ENCODE measurements at regions not wholly inside any gene's neighbourhood (a gene's known extent, or its start where the extent isn't known, plus 50 kb on each side); places are given as distances from the start of the nearest gene placed in this dataset.
"Not testable (repeated sequence)": the region's sequence is repeated elsewhere in the genome, so short reads cannot be mapped to it uniquely, and the experiment has no call there.

DNA sequence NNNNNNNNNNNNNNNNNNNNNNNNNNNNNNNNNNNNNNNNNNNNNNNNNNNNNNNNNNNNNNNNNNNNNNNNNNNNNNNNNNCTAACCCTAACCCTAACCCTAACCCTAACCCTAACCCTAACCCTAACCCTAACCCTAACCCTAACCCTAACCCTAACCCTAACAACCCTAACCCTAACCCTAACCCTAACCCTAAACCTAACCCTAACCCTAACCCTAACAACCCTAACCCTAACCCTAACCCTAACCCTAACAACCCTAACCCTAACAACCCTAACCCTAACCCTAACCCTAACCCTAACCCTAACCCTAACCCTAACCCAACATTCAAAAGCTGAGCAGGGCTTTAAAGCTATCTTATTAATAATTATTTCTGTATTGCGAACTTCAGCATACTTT lies 182.5 kb upstream of the FAM20C start:
- not testable (repeated sequence) for H3K9me3 ChIP-seq; H3K27ac ChIP-seq; H3K4me3 ChIP-seq (ENCODE audit: low read depth in 1 of 2, low read length in 1 of 2); H3K36me3 ChIP-seq; H3K27me3 ChIP-seq; H3K4me1 ChIP-seq (ENCODE audit: control insufficient read depth in 1 of 2, insufficient read depth in 1 of 2, low read depth in 1 of 2, low read length in 1 of 2)

DNA sequence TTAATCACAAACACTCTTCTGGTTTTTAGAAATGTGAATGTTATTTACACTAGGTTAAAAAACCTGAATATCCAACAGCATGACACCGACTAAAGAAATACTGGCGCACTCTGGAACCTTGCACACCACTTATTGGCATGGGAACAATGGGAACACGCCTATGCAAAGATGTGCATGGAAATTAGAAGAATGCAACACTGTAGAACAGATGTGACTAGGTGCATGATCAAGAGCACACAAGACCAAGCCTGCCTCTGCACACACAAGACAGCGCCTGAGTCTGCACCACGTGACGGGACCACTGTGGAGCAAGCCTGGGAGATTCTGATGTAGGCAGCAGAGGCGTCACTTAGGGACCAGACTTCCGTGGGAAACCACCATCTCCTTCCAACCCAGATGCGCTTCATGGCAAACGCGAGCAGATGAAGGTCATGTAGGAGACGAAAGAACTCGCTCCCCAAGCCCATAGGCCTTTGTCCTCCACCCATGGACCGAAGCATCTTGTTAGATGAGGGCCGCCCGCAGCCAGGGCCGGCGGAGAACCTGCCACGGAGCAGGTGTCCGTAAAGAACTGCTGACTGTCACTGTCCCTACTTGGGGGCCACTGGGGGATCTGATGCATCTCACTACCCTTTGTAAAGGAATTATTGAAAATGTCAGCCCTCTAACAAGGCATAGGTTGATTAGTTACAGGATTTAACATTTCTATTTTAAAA lies 159.6 kb upstream of the FAM20C start:
- H3K4me1 ChIP-seq (ENCODE audit: control insufficient read depth in 1 of 2, insufficient read depth in 1 of 2, low read depth in 1 of 2, low read length in 1 of 2); H3K36me3 ChIP-seq; H3K4me3 ChIP-seq (ENCODE audit: low read depth in 1 of 2, low read length in 1 of 2); H3K27ac ChIP-seq; H3K27me3 ChIP-seq; H3K9me3 ChIP-seq: not testable (repeated sequence)

DNA sequence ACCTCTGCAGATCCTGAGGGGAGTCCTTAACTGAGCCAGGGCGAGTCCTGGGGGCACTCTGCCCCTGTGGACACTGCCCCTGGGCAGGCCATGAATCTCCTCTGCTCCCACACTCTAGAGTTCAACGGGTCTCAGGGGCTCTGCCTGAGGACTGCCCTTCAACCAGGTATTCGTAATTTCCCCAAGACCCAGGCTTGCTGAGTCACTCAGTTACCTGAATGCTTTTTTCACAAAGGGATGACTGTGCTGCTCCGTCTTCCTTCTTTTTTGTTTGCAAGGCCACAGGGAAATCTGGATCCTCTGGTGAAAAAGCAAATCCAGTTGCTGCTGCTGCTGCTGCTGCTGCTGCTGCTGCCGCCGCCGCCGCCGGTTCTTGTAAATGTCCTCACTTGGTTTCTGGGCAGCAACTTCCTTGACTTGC lies 157.2 kb upstream of the FAM20C start:
- peak overlapping the region; percentile 67 for H3K4me3 ChIP-seq (ENCODE audit: low read depth in 1 of 2, low read length in 1 of 2)
- not testable (repeated sequence) for H3K9me3 ChIP-seq, H3K36me3 ChIP-seq, H3K27me3 ChIP-seq
- H3K27ac ChIP-seq = peak overlapping the region; percentile 89
- peaks cover 6 to 11% of the 10 kb centered on the region in 2 experiments for H3K4me1 ChIP-seq (ENCODE audit: control insufficient read depth in 1 of 2, insufficient read depth in 1 of 2, low read depth in 1 of 2, low read length in 1 of 2)

DNA sequence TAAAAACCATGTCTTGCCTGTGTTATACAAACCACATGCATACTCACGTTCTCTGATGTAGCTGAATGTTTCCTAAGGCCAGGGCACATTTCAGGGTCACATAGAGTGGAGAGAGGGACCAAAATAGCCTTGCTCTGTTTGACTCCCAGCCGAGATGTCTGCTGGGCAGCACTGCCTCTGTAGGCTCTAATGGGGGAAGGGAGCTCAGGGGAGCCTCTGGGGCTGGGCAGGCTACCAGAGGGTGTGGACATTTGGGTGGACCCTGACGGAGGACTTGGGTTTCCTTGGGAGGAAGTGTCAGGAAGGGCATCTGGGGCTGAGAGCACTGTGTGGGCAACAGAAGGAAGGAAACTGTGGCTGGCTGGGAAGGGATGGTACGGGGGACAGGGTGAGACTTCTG lies 155.8 kb upstream of the FAM20C start:
- not testable (repeated sequence) for H3K9me3 ChIP-seq, H3K36me3 ChIP-seq, H3K27me3 ChIP-seq
- H3K27ac ChIP-seq = peak overlapping the region; percentile 84
- H3K4me3 ChIP-seq (ENCODE audit: low read depth in 1 of 2, low read length in 1 of 2) = peak overlapping the region in 1 of 2 experiments; percentile 34
- H3K4me1 ChIP-seq (ENCODE audit: control insufficient read depth in 1 of 2, insufficient read depth in 1 of 2, low read depth in 1 of 2, low read length in 1 of 2) = peaks cover 20 to 22% of the 10 kb centered on the region in 2 experiments

DNA sequence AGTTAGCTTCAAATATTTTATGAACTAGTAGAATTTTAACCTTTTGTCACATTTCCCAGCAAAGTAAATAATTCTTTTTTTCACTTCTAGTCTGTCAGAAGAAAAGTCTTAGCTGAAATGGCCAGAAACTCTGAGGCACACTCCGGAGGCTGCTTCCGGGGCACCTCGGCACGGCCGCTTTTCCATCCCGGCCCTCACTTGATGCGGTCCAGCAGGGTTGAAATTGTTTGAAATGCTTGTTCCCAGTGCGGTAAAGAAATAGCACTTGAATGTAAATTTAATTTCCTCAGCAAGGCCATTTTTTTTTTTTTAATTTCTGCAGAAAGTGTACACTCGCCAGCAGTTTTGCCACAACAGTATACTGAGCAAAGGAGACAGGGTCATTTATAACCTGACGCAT lies 154.7 kb upstream of the FAM20C start:
- not testable (repeated sequence) for H3K9me3 ChIP-seq, H3K27me3 ChIP-seq, H3K36me3 ChIP-seq
- Histone ChIP-seq H3K4me1 (ENCODE audit: control insufficient read depth in 1 of 2, insufficient read depth in 1 of 2, low read depth in 1 of 2, low read length in 1 of 2) (peaks cover 26 to 27% of the 10 kb centered on the region in 2 experiments), H3K27ac (peak overlapping the region; percentile 84), H3K4me3 (ENCODE audit: low read depth in 1 of 2, low read length in 1 of 2) (peak overlapping the region in 1 of 2 experiments; percentile 44)

DNA sequence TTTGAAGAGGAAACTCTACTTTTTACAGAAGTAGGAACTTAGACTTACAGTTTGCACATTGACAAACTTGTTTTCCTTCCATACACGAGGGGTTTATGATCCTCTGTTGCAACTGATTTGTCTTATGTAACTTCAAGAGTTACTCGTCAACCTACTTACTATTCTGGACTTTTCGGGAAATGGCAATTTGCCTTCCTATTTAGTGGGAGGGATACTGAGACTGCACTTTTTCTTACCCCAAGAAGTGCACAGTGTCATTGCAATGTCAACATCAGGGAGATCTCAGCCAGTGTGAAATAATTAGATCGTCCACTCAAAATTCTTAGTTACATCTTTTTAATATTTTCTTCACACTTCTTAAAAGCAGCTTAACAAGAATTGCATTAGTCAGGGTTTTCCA lies 153.9 kb upstream of the FAM20C start:
- H3K27ac ChIP-seq = peak overlapping the region; percentile 84
- H3K36me3 ChIP-seq; H3K4me3 ChIP-seq (ENCODE audit: low read depth in 1 of 2, low read length in 1 of 2); H3K9me3 ChIP-seq; H3K27me3 ChIP-seq: not testable (repeated sequence)
- peaks cover 26 to 27% of the 10 kb centered on the region in 2 experiments for H3K4me1 ChIP-seq (ENCODE audit: control insufficient read depth in 1 of 2, insufficient read depth in 1 of 2, low read depth in 1 of 2, low read length in 1 of 2)

DNA sequence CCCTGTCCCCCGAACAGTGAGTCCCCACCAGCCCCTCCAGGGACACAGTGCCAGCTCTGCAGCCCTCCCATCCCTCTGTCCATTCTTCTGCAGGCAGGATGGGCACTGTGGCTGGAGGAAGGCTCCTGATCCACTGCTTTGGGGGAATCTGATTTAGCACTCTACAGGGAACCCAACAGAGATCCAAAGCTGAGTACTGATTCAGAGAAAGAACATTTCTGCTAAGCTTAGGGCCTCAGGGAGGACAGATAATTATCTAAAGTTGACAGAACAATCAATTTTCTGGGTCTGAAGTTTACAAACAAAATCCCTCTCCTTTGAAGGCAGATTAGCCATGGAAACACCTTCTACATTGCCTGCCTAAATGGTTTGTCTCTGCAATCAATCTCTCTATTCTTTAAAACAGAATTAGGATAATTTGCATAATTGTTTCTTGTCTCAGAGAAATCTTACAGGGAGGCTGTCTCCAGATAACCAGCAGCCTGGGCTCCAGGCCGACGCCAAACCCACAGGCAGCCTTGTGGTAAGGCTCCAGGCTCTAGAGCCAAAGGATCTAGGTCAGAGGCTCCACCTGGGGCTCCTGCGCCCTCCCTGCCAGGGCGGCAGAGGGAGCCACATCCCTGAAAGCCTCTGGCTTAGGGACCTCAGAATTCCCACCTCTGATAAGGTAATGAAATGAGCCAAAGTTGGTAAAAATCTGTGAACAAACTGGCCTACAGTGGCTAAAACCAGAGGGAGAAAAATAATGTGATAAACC lies 152.2 kb upstream of the FAM20C start:
- H3K27me3 ChIP-seq; H3K9me3 ChIP-seq; H3K4me3 ChIP-seq (ENCODE audit: low read depth in 1 of 2, low read length in 1 of 2): not testable (repeated sequence)

DNA sequence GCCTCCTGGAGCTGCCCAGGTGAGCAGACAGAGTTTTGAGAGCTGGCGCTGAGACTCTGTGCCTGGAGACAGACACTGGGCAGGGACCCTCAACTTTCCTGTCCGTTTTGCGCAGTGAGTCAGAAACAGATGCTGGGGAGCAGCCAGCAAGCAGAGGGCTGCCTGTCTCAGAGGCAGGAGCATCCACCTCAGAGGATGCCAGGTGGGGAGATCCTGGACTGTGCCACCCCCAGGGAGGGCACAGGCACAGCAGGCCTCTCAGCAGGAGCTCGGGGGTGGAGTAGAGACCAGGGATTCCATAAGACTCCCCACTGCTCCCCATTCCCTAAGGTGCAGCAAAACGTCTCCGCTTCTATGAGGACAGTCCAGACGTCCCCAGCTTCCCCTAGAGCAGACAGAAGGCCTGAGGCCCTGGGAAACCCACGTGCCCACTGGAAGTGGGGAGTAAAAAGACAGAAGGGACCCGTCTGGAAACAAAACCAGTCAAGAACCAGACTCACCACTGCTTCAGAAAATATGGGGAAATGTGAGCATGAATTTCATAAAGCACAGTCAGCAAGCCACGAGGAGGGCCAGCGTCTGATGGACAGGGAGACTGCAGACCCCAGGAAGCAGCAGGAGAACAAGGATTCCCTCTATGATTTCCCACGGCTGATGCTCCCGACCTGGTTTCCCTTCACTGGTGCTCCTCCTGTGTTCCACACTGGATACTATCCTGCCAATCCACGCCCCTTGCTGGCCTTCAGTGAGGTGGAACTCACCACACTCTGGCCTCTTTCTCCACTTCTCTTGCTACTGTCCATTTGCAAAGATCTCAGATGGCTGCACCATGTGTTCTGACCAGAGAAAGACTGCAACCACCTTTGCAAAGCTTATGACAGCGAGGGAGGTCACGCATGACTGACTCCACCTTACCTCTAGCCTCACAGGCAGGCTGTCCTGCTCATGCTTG lies 151.3 kb upstream of the FAM20C start:
- no peaks in the 10 kb centered on the region for H3K36me3 ChIP-seq
- no peaks in the 10 kb centered on the region for H3K9me3 ChIP-seq
- peak overlapping the region; percentile 67 for H3K27ac ChIP-seq
- no peaks in the 10 kb centered on the region for H3K27me3 ChIP-seq
- H3K4me3 ChIP-seq (ENCODE audit: low read depth in 1 of 2, low read length in 1 of 2) = no peak overlapping the region
- peaks cover 26 to 27% of the 10 kb centered on the region in 2 experiments for H3K4me1 ChIP-seq (ENCODE audit: control insufficient read depth in 1 of 2, insufficient read depth in 1 of 2, low read depth in 1 of 2, low read length in 1 of 2)
- TF ChIP-seq, protein P1, sequence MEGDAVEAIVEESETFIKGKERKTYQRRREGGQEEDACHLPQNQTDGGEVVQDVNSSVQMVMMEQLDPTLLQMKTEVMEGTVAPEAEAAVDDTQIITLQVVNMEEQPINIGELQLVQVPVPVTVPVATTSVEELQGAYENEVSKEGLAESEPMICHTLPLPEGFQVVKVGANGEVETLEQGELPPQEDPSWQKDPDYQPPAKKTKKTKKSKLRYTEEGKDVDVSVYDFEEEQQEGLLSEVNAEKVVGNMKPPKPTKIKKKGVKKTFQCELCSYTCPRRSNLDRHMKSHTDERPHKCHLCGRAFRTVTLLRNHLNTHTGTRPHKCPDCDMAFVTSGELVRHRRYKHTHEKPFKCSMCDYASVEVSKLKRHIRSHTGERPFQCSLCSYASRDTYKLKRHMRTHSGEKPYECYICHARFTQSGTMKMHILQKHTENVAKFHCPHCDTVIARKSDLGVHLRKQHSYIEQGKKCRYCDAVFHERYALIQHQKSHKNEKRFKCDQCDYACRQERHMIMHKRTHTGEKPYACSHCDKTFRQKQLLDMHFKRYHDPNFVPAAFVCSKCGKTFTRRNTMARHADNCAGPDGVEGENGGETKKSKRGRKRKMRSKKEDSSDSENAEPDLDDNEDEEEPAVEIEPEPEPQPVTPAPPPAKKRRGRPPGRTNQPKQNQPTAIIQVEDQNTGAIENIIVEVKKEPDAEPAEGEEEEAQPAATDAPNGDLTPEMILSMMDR (IDR thresholded peaks at IDR 0.05) = no peak

More for the DNA sequence above, 152.2 kb upstream of the FAM20C start:
- Histone ChIP-seq H3K4me1 (ENCODE audit: control insufficient read depth in 1 of 2, insufficient read depth in 1 of 2, low read depth in 1 of 2, low read length in 1 of 2) (peaks cover 26 to 27% of the 10 kb centered on the region in 2 experiments), H3K27ac (peak overlapping the region; percentile 84)
- H3K36me3 ChIP-seq = not testable (repeated sequence)
